Esophagus muscularis mucosa (tissue), 4 donors: ENCODE measurements at regions not wholly inside any gene's neighbourhood (a gene's known extent, or its start where the extent isn't known, plus 50 kb on each side); places are given as distances from the start of the nearest gene placed in this dataset.

Experiments
- DNase-seq: peaks from one replicate; pipeline ENCODE4 v3.0.0-alpha.2; 2017; ENCODE audit errors: extremely low spot score
- H3K27ac ChIP-seq, 4 donors: fragments of 200-600 bp; sonication (generic); replicated peaks in 1 of 4; 1 replicate in 3 of 4; 2 replicates in 1 of 4; pipeline ENCODE4 v1.5.1; 2016 to 2019; ENCODE audit warnings: mild to moderate bottlenecking in 1 of 4
- H3K27me3 ChIP-seq, 4 donors: fragments of 200-600 bp; sonication (generic); one replicate each; pipeline versions ENCODE4 v1.5.1 to v1.6.0; 2016 to 2019
- H3K36me3 ChIP-seq, 4 donors: fragments of 200-600 bp; sonication (generic); one replicate each; pipeline ENCODE4 v1.5.1; 2016 to 2019
- H3K4me1 ChIP-seq, 4 donors: fragments of 200-600 bp; sonication (generic); one replicate each; pipeline ENCODE4 v1.5.1; 2016 to 2019
- H3K4me3 ChIP-seq, 4 donors: fragments of 200-600 bp; sonication (generic); 1 replicate in 2 of 4; 2 replicates in 2 of 4; pipeline ENCODE4 v1.5.1; 2016 to 2019; ENCODE audit warnings: mild to moderate bottlenecking in 4 of 4, moderate library complexity in 1 of 4
- H3K9me3 ChIP-seq, 4 donors: fragments of 200-600 bp; sonication (generic); 1 replicate in 3 of 4; 2 replicates in 1 of 4; pipeline ENCODE4 v1.5.1; 2016 to 2019
- CTCF ChIP-seq, 3 experiments: fragments of 200-600 bp in 2 of 3; fragments of 450-650 bp in 1 of 3; sonication (generic) in 2 of 3; IDR thresholded peaks; one replicate each; pipeline ENCODE4 v1.5.1; 2017 to 2019; ENCODE audit warnings: antibody characterized with exemption in 3 of 3, mild to moderate bottlenecking in 2 of 3, moderate library complexity in 1 of 3
- EP300 ChIP-seq: sonication (generic); formaldehyde crosslinking; IDR thresholded peaks from one replicate; pipeline ENCODE4 v1.6.1; 2017; ENCODE audit warnings: antibody characterized with exemption
- POLR2A ChIP-seq: fragments of 450-650 bp; IDR thresholded peaks from one replicate; pipeline ENCODE4 v1.6.1; 2017; ENCODE audit warnings: antibody characterized with exemption, moderate library complexity, mild to moderate bottlenecking, low read depth
- POLR2AphosphoS5 ChIP-seq, 2 donors: sonication (generic); formaldehyde crosslinking; IDR thresholded peaks; one replicate each; pipeline ENCODE4 v1.6.1; 2017; ENCODE audit warnings: antibody characterized with exemption in 2 of 2
- WGBS: methylation state at CpG from one replicate; pipeline ENCODE4 v1.1.5; 2018; 5-methylcytosine and 5-hydroxymethylcytosine counted together
- intact Hi-C: fragments of 100-400 bp; cut with DNase I; formaldehyde crosslinking; loops from one replicate; pipeline ENCODE4 v1.15.1; 2023

GRCh38 chr10:4307910-4308309, 518.1 kb upstream of the AKR1E2 start:
- Histone ChIP-seq H3K36me3 (no peaks in the 10 kb centered on the region), H3K9me3 (no peaks in the 10 kb centered on the region), H3K4me3 (no peak overlapping the region), H3K4me1 (peaks cover 4 to 19% (median 14%) of the 10 kb centered on the region in 4 donors), H3K27ac (no peak overlapping the region), H3K27me3 (no peaks in the 10 kb centered on the region)
- DNase-seq, result no peak
- WGBS, result 25% methylated on average over 1 of the region's 1 CpG
- TF ChIP-seq POLR2AphosphoS5 (IDR thresholded peaks at IDR 0.05) (peak in 1 of 2 donors; percentile 7), POLR2A (no peak)
- intact Hi-C loops, result no loop called here

- H3K27me3 ChIP-seq, result no peaks in the 10 kb centered on the region
- peak; percentile 47 for DNase-seq
- H3K9me3 ChIP-seq, result no peaks in the 10 kb centered on the region
- H3K36me3 ChIP-seq, result no peaks in the 10 kb centered on the region
- H3K27ac ChIP-seq, result no peak overlapping the region
- TF ChIP-seq EP300 (no peak), CTCF (IDR thresholded peaks at IDR 0.05) (no peak), POLR2A (no peak), POLR2AphosphoS5 (IDR thresholded peaks at IDR 0.05) (no peak)
- peaks cover 4 to 20% (median 14%) of the 10 kb centered on the region in 4 donors for H3K4me1 ChIP-seq
- 88% methylated on average over 3 of the region's 3 CpGs for WGBS
- no peak overlapping the region for H3K4me3 ChIP-seq
- intact Hi-C loops, result no loop called here
These were observed 519.1 kb upstream of the AKR1E2 start for GRCh38 chr10:4306871-4307270.

- intact Hi-C loops, result no loop called here
- Histone ChIP-seq H3K27me3 (no peaks in the 10 kb centered on the region), H3K27ac (no peak overlapping the region), H3K4me3 (no peak overlapping the region), H3K4me1 (peaks cover 4 to 15% (median 11%) of the 10 kb centered on the region in 4 donors), H3K36me3 (no peaks in the 10 kb centered on the region), H3K9me3 (no peaks in the 10 kb centered on the region)
- no peak for TF ChIP-seq CTCF (IDR thresholded peaks at IDR 0.05)
- TF ChIP-seq EP300, result no peak
- TF ChIP-seq POLR2A, result no peak
- TF ChIP-seq POLR2AphosphoS5 (IDR thresholded peaks at IDR 0.05), result no peak
- WGBS, result 88% methylated on average over 5 of the region's 5 CpGs
- DNase-seq, result peak; percentile 45
These were observed 518.0 kb upstream of the KLF6 start for GRCh38 chr10:4303045-4303444.

- H3K9me3 ChIP-seq, result no peaks in the 10 kb centered on the region
- WGBS, result 32% methylated on average over 6 of the region's 6 CpGs
- peaks cover 0 to 8% (median 7%) of the 10 kb centered on the region in 4 donors for H3K4me1 ChIP-seq
- no peak overlapping the region for H3K4me3 ChIP-seq
- H3K36me3 ChIP-seq, result no peaks in the 10 kb centered on the region
- TF ChIP-seq POLR2A, result no peak
- no peak for TF ChIP-seq POLR2AphosphoS5 (IDR thresholded peaks at IDR 0.05)
- TF ChIP-seq CTCF (IDR thresholded peaks at IDR 0.05), result no peak
- TF ChIP-seq EP300, result no peak
- intact Hi-C loops, result no loop called here
- no peak for DNase-seq
- no peaks in the 10 kb centered on the region for H3K27me3 ChIP-seq
- H3K27ac ChIP-seq, result no peak overlapping the region
These were observed 516.5 kb upstream of the KLF6 start for GRCh38 chr10:4301291-4302045.

- DNase-seq, result peak; percentile 78
- Histone ChIP-seq H3K27me3 (no peaks in the 10 kb centered on the region), H3K4me1 (peaks cover 0 to 12% (median 6%) of the 10 kb centered on the region in 4 donors), H3K4me3 (no peak overlapping the region), H3K27ac (no peak overlapping the region), H3K9me3 (no peaks in the 10 kb centered on the region), H3K36me3 (no peaks in the 10 kb centered on the region)
- TF ChIP-seq POLR2AphosphoS5 (IDR thresholded peaks at IDR 0.05), result no peak
- intact Hi-C loops, result no loop called here
- 97% methylated on average over 5 of the region's 5 CpGs for WGBS
These were observed 511.2 kb upstream of the KLF6 start for GRCh38 chr10:4296161-4296560.
